HCT116 (cell line): ENCODE measurements at regions not wholly inside any gene's neighbourhood (a gene's known extent, or its start where the extent isn't known, plus 50 kb on each side); places are given as distances from the start of the nearest gene placed in this dataset.

Source experiments
- ATAC-seq: fragments of 200-7000 bp; cut with Tn5 transposase; 2 replicates; pipeline ENCODE4 v1.9.1; 2020; ENCODE audit warnings: mild to moderate bottlenecking, moderate library complexity
- BruUV-seq: library from RNA; stranded (reverse); fragments of 400-500 nt; replicated peaks from 2 replicates; lab custom pipeline; 2021; lab: Mats Ljungman, UMichigan
- CTCF ChIA-PET: fragments of 300-600 bp; sonication (Branson Sonifier 250); formaldehyde crosslinking; loops from one replicate; lab custom pipeline; 2021; ENCODE audit warnings: antibody characterized with exemption; lab: Charles Lee
- POLR2A ChIA-PET: fragments of 300-600, 350-600 bp; sonication (Branson Sonifier 250); formaldehyde crosslinking; loops from one replicate; lab custom pipeline; 2021; ENCODE audit warnings: antibody characterized with exemption; lab: Charles Lee
- RAD21 ChIA-PET, 2 experiments: fragments of 300-600 bp; sonication (Branson Sonifier 250); formaldehyde crosslinking; loops; one replicate each; lab custom pipeline; 2023; ENCODE audit warnings: low total read pairs in 2 of 2; ENCODE audit not compliant: uncharacterized antibody in 2 of 2, unreplicated experiment in 2 of 2, low non-redundant PET in 1 of 2; lab: Charles Lee
- DNase-seq: peaks from one replicate; pipeline ENCODE4 v3.0.0-alpha.2; 2010; ENCODE audit warnings: low read depth, low spot score
- H2AFZ ChIP-seq: fragments of 200-600 bp; shearing (Covaris generic), sonication (generic); 2 replicates; pipeline ENCODE4 v1.6.1; 2017; ENCODE audit warnings: low read depth, mixed run types, mixed read lengths, antibody characterized with exemption, low read length; ENCODE audit not compliant: poor library complexity, severe bottlenecking
- H3K27ac ChIP-seq: 2 replicates; pipeline ENCODE4 v1.5.1; 2012; ENCODE audit warnings: low read depth, low read length
- H3K27me3 ChIP-seq: fragments of 200-600 bp; sonication (generic); 2 replicates; pipeline ENCODE4 v1.6.1; 2016; ENCODE audit warnings: mixed run types, low read length, mixed read lengths; ENCODE audit not compliant: insufficient read depth
- H3K36me3 ChIP-seq, 2 experiments: fragments of 200-500 bp in 1 of 2; fragments of 200-600 bp in 1 of 2; sonication (Bioruptor generic) in 1 of 2; sonication (generic) in 1 of 2; 2 replicates each; pipeline versions ENCODE4 v1.5.1 to v1.6.1; 2014 to 2016; ENCODE audit warnings: low read length in 2 of 2, inconsistent platforms in 1 of 2, mixed read lengths in 1 of 2, mixed run types in 1 of 2; ENCODE audit not compliant: insufficient read depth in 2 of 2, control insufficient read depth in 1 of 2
- H3K4me1 ChIP-seq, 2 experiments: fragments of 200-600 bp in 1 of 2; sonication (generic) in 1 of 2; 2 replicates each; pipeline versions ENCODE4 v1.5.1 to v1.6.1; 2012 to 2017; ENCODE audit warnings: low read length in 2 of 2, inconsistent platforms in 1 of 2, mild to moderate bottlenecking in 1 of 2, mixed read lengths in 1 of 2, mixed run types in 1 of 2, moderate library complexity in 1 of 2; ENCODE audit not compliant: insufficient read depth in 2 of 2, control insufficient read depth in 1 of 2
- H3K4me2 ChIP-seq: fragments of 200-600 bp; sonication (generic); 2 replicates; pipeline ENCODE4 v1.6.1; 2017; ENCODE audit warnings: mixed run types, low read length, mixed read lengths
- H3K4me3 ChIP-seq, 2 experiments: fragments of 200-600 bp in 1 of 2; sonication (generic) in 1 of 2; replicated peaks in 1 of 2; 2 replicates each; pipeline ENCODE4 v1.5.1; 2011 to 2016; ENCODE audit warnings: low read length in 2 of 2, control low read depth in 1 of 2, low read depth in 1 of 2, mild to moderate bottlenecking in 1 of 2, mixed read lengths in 1 of 2, mixed run types in 1 of 2
- H3K79me2 ChIP-seq: fragments of 200-600 bp; sonication (generic); 2 replicates; pipeline ENCODE4 v1.6.1; 2017; ENCODE audit warnings: mild to moderate bottlenecking, mixed run types, low read length, moderate library complexity, mixed read lengths; ENCODE audit not compliant: insufficient read depth
- H3K9ac ChIP-seq: fragments of 200-600 bp; sonication (generic); 2 replicates; pipeline ENCODE4 v1.6.1; 2016; ENCODE audit warnings: low read length, mixed read lengths
- H3K9me2 ChIP-seq: fragments of 200-600 bp; sonication (generic), shearing (Covaris generic); 2 replicates; pipeline ENCODE4 v1.6.1; 2017; ENCODE audit warnings: mixed run types, mild to moderate bottlenecking, moderate library complexity; ENCODE audit not compliant: insufficient read depth
- H3K9me3 ChIP-seq, 2 experiments: fragments of 200-500 bp in 1 of 2; fragments of 200-600 bp in 1 of 2; sonication (Bioruptor generic) in 1 of 2; sonication (generic) in 1 of 2; 2 replicates each; pipeline ENCODE4 v1.6.1; 2014 to 2017; ENCODE audit warnings: low read length in 2 of 2, mixed read lengths in 2 of 2, inconsistent platforms in 1 of 2, low read depth in 1 of 2, mild to moderate bottlenecking in 1 of 2, mixed run types in 1 of 2, moderate library complexity in 1 of 2; ENCODE audit not compliant: control insufficient read depth in 1 of 2, insufficient read depth in 1 of 2
- H4K20me1 ChIP-seq: fragments of 200-600 bp; sonication (generic), shearing (Covaris generic); 2 replicates; pipeline ENCODE4 v1.6.1; 2017; ENCODE audit warnings: mixed run types, mild to moderate bottlenecking, moderate library complexity; ENCODE audit not compliant: insufficient read depth
- CBX3 ChIP-seq: IDR thresholded peaks from 2 replicates; pipeline ENCODE4 v1.6.1; 2012; ENCODE audit warnings: low read depth
- CEBPB ChIP-seq: IDR thresholded peaks from 2 replicates; pipeline ENCODE4 v1.6.1; 2012; ENCODE audit warnings: low read depth
- EGR1 ChIP-seq: IDR thresholded peaks from 2 replicates; pipeline ENCODE4 v1.6.1; 2012; ENCODE audit warnings: low read depth
- ELF1 ChIP-seq: IDR thresholded peaks from 2 replicates; pipeline ENCODE4 v1.6.1; 2012; ENCODE audit warnings: low read depth, borderline replicate concordance
- EZH2phosphoT487 ChIP-seq: fragments of 200-600 bp; IDR thresholded peaks from 2 replicates; pipeline ENCODE4 v1.6.1; 2018; ENCODE audit warnings: antibody characterized with exemption, borderline replicate concordance
- FOSL1 ChIP-seq: IDR thresholded peaks from 2 replicates; pipeline ENCODE4 v1.6.1; 2012; ENCODE audit warnings: low read depth
- JUND ChIP-seq: IDR thresholded peaks from 2 replicates; pipeline ENCODE4 v1.6.1; 2012
- MAX ChIP-seq: IDR thresholded peaks from 2 replicates; pipeline ENCODE4 v1.6.1; 2012
- POLR2A ChIP-seq: IDR thresholded peaks from 2 replicates; pipeline ENCODE4 v1.7.0; 2011; ENCODE audit warnings: borderline replicate concordance; ENCODE audit not compliant: insufficient read depth, insufficient read length; ENCODE audit errors: extremely low read depth
- REST ChIP-seq: IDR thresholded peaks from 2 replicates; pipeline ENCODE4 v1.6.1; 2012; ENCODE audit warnings: low read depth
- SIN3A ChIP-seq: IDR thresholded peaks from 2 replicates; pipeline ENCODE4 v1.6.1; 2012; ENCODE audit warnings: low read depth
- YY1 ChIP-seq: IDR thresholded peaks from 2 replicates; pipeline ENCODE4 v1.6.1; 2011; ENCODE audit warnings: low read length, low read depth, moderate library complexity, mild to moderate bottlenecking; ENCODE audit not compliant: insufficient replicate concordance; ENCODE audit errors: extremely low read depth
- ZBTB33 ChIP-seq: IDR thresholded peaks from 2 replicates; pipeline ENCODE4 v1.6.1; 2011; ENCODE audit warnings: mild to moderate bottlenecking, low read length, moderate library complexity; ENCODE audit not compliant: insufficient replicate concordance; ENCODE audit errors: extremely low read depth
- intact Hi-C: fragments of 100-400 bp; cut with micrococcal nuclease; formaldehyde crosslinking; loops from 2 replicates; pipeline ENCODE4 v1.10.0; 2022

GRCh38 chr2:235360446-235360845 is 133.4 kb upstream of the AGAP1 start:
- CTCF ChIA-PET = no interaction called here
- no peak for TF ChIP-seq EGR1
- no peak for TF ChIP-seq MAX
- no peak for TF ChIP-seq REST
- TF ChIP-seq JUND = no peak
- TF ChIP-seq ELF1 = no peak
- no peak for TF ChIP-seq POLR2A
- TF ChIP-seq, all 23 proteins: peak for 0
- Histone ChIP-seq H3K4me1 (peaks cover 10 to 41% of the 10 kb centered on the region in 2 experiments), H3K9ac (no peak overlapping the region), H3K4me3 (no peak overlapping the region), H3K79me2 (no peaks in the 10 kb centered on the region), H3K27ac (no peak overlapping the region), H4K20me1 (no peaks in the 10 kb centered on the region), H3K36me3 (no peaks in the 10 kb centered on the region), H3K9me3 (no peaks in the 10 kb centered on the region), H2AFZ (no peak overlapping the region), H3K27me3 (no peaks in the 10 kb centered on the region), H3K4me2 (no peak overlapping the region), H3K9me2 (no peaks in the 10 kb centered on the region)
- RAD21 ChIA-PET = no interaction called here
- POLR2A ChIA-PET = no interaction called here
- BruUV-seq = no TSS peak
- ATAC-seq (no peak), DNase-seq (no peak)
- intact Hi-C loops = no loop called here

GRCh38 chr2:235365743-235366142 is 128.1 kb upstream of the AGAP1 start:
- ChIA-PET CTCF (no interaction called here), POLR2A (interaction anchor here (1.0 kb wide), 1 partner anchor 18 kb away, joined by 3 read pairs; no protein-coding TSS in a partner anchor)
- intact Hi-C loops = no loop called here

More at GRCh38 chr2:235365743-235366142, 128.1 kb upstream of the AGAP1 start:
- Histone ChIP-seq H2AFZ (no peak overlapping the region), H3K36me3 (no peaks in the 10 kb centered on the region), H3K79me2 (no peaks in the 10 kb centered on the region), H3K9me3 (no peaks in the 10 kb centered on the region), H4K20me1 (no peaks in the 10 kb centered on the region), H3K9me2 (no peaks in the 10 kb centered on the region), H3K4me2 (no peak overlapping the region), H3K27me3 (no peaks in the 10 kb centered on the region), H3K4me1 (peaks cover 0 to 28% of the 10 kb centered on the region in 2 experiments; a peak in 2 of 4 replicates), H3K9ac (no peak overlapping the region), H3K4me3 (no peak overlapping the region), H3K27ac (no peak overlapping the region)
- no peak for TF ChIP-seq EZH2phosphoT487
- TF ChIP-seq YY1 = no peak
- TF ChIP-seq ZBTB33 = no peak
- TF ChIP-seq CBX3 = no peak
- no peak for TF ChIP-seq CEBPB
- TF ChIP-seq POLR2A = no peak
- no peak for TF ChIP-seq SIN3A
- no peak for TF ChIP-seq EGR1
- no peak for TF ChIP-seq ELF1
- no peak for TF ChIP-seq JUND
- no peak for TF ChIP-seq FOSL1
- DNase-seq (no peak), ATAC-seq (no peak)
- BruUV-seq = no TSS peak
- RAD21 ChIA-PET = no interaction called here
